CD4-positive, CD25-positive, alpha-beta regulatory T cell (primary cell): ENCODE measurements at regions not wholly inside any gene's neighbourhood (a gene's known extent, or its start where the extent isn't known, plus 50 kb on each side); places are given as distances from the start of the nearest gene placed in this dataset.
"Not testable (repeated sequence)": the region's sequence is repeated elsewhere in the genome, so short reads cannot be mapped to it uniquely, and the experiment has no call there.

Experiments used
- ATAC-seq, 2 donors: fragments of 150-1000 bp; cut with Tn5 transposase; one replicate each; pipeline ENCODE4 v1.10.0; 2021; ENCODE audit warnings: low read depth in 2 of 2, moderate number of reproducible peaks in 2 of 2, moderate library complexity in 1 of 2
- DNase-seq, 3 donors: peaks; one replicate each; pipeline versions ENCODE4 v3.0.0 to v3.0.0-alpha.2; 2012 to 2022; ENCODE audit warnings: mixed read lengths in 1 of 3
- H3K27ac ChIP-seq: one replicate; pipeline ENCODE4 v1.7.0; 2013; ENCODE audit warnings: mild to moderate bottlenecking, low read length; ENCODE audit not compliant: insufficient read depth, poor library complexity, severe bottlenecking
- H3K27me3 ChIP-seq: one replicate; pipeline ENCODE4 v1.7.0; 2013; ENCODE audit warnings: low read length; ENCODE audit not compliant: control insufficient read depth, insufficient read depth
- H3K36me3 ChIP-seq: one replicate; pipeline ENCODE4 v1.7.0; 2013; ENCODE audit warnings: mild to moderate bottlenecking, low read length, moderate library complexity; ENCODE audit not compliant: control insufficient read depth, insufficient read depth
- H3K4me1 ChIP-seq: 2 replicates; pipeline ENCODE4 v1.7.0; 2013; ENCODE audit warnings: mild to moderate bottlenecking, low read length; ENCODE audit not compliant: insufficient read depth, control insufficient read depth, poor library complexity, severe bottlenecking
- H3K4me3 ChIP-seq: one replicate; pipeline ENCODE4 v1.7.0; 2013; ENCODE audit warnings: low read depth, mild to moderate bottlenecking, low read length, moderate library complexity
- H3K9me3 ChIP-seq, 2 experiments: 1 replicate in 1 of 2; 2 replicates in 1 of 2; pipeline ENCODE4 v1.7.0; 2013; ENCODE audit warnings: low read length in 2 of 2, mild to moderate bottlenecking in 1 of 2, moderate library complexity in 1 of 2; ENCODE audit not compliant: control insufficient read depth in 2 of 2
- H3K27ac Mint-ChIP-seq, 3 donors: one replicate each; pipeline ENCODE4 v1.8.0; 2020 to 2022; ENCODE audit warnings: mild to moderate bottlenecking in 3 of 3, mixed read lengths in 3 of 3, moderate library complexity in 2 of 3
- H3K27me3 Mint-ChIP-seq: one replicate; pipeline ENCODE4 v1.8.0; 2022; ENCODE audit warnings: mild to moderate bottlenecking, mixed read lengths
- H3K36me3 Mint-ChIP-seq: one replicate; pipeline ENCODE4 v1.8.0; 2020; ENCODE audit warnings: mixed read lengths
- H3K4me1 Mint-ChIP-seq, 4 donors: one replicate each; pipeline ENCODE4 v1.8.0; 2020 to 2022; ENCODE audit warnings: mixed read lengths in 4 of 4, mild to moderate bottlenecking in 1 of 4
- H3K4me3 Mint-ChIP-seq, 4 donors: one replicate each; pipeline ENCODE4 v1.8.0; 2020 to 2022; ENCODE audit warnings: mild to moderate bottlenecking in 4 of 4, mixed read lengths in 4 of 4, moderate library complexity in 3 of 4
- H3K9me3 Mint-ChIP-seq, 7 donors: one replicate each; pipeline ENCODE4 v1.8.0; 2020 to 2022; ENCODE audit warnings: mixed read lengths in 7 of 7, mild to moderate bottlenecking in 3 of 7, moderate library complexity in 2 of 7

DNA sequence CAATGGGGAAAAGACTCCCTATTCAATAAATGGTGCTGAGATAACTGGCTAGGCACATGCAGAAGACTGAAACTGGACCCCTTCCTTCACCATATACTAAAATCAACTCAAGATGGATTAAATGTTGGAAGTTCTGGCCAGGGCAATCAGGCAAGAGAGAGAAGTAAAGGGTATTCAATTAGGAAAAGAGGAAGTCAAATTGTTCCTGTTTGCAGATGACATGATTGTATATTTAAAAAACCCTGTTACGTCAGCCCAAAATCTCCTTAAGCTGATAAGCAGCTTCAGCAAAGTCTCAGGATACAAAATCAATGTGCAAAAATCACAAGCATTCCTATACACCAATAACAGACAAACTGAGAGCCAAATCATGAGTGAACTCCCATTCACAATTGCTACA, 1739.4 kb downstream of the PCDH9 start:
- H3K36me3 ChIP-seq, H3K27me3 ChIP-seq, H3K27ac Mint-ChIP-seq, H3K4me1 ChIP-seq, H3K4me3 Mint-ChIP-seq, H3K4me3 ChIP-seq, ATAC-seq, H3K9me3 ChIP-seq, H3K4me1 Mint-ChIP-seq, H3K36me3 Mint-ChIP-seq, DNase-seq, H3K27ac ChIP-seq, H3K27me3 Mint-ChIP-seq: not testable (repeated sequence)
- peaks cover 0 to 51% (median 9%) of the 10 kb centered on the region in 7 donors for H3K9me3 Mint-ChIP-seq

DNA sequence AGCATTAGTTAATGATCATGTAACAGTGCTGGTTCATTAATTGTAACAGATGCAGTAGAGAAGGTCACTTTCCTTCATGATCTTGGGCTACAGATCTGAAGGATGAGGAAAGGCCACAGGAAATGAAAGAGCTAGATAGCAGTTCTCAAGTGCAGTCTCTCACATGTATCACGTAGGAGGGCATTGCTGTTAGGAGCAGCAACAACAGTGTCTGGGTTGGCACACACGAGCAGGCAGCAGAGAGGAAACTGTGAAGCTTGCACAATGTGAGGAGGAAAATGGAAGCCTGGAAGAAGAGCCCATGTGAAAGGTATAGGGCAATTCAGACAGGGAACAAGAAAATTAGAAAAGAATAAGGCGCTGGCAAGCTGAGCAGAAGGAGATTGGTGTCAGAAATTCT, 1741.5 kb downstream of the PCDH9 start:
- DNase-seq, result no peak
- Histone ChIP-seq H3K9me3 (peaks cover 0 to 2% of the 10 kb centered on the region in 2 experiments), H3K36me3 (no peaks in the 10 kb centered on the region), H3K27ac (no peak overlapping the region), H3K4me3 (no peak overlapping the region), H3K27me3 (no peaks in the 10 kb centered on the region), H3K4me1 (no peaks in the 10 kb centered on the region)
- Mint-ChIP-seq H3K27me3 (no peaks in the 10 kb centered on the region), H3K4me3 (no peak overlapping the region), H3K9me3 (peaks cover 0 to 55% (median 8%) of the 10 kb centered on the region in 7 donors), H3K27ac (no peak overlapping the region), H3K36me3 (no peaks in the 10 kb centered on the region), H3K4me1 (no peaks in the 10 kb centered on the region)
- ATAC-seq, result no peak

DNA sequence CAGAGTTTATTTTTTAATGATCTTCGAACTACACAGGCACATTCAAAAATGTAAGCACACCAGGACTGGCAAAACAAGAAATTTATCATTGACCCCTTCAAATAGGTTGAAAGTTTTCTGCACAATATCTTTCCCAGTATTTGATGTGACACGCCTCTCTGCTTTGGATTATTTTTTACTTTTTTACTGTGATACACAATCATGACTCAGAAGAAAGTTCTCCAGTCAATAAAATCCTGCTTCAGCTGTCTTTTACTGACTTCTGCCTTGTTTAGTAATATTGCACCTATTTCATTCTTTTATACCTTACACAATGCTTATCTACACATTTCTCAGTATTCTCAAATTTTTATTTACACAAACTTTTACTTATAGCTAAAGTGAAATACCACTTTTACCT, 1750.4 kb downstream of the PCDH9 start:
- no peak overlapping the region for H3K27ac ChIP-seq
- H3K36me3 Mint-ChIP-seq, result no peaks in the 10 kb centered on the region
- no peak for ATAC-seq
- H3K27ac Mint-ChIP-seq, result no peak overlapping the region
- no peak overlapping the region for H3K4me3 ChIP-seq
- H3K27me3 Mint-ChIP-seq, result no peaks in the 10 kb centered on the region
- no peak overlapping the region for H3K4me3 Mint-ChIP-seq
- DNase-seq, result no peak
- no peaks in the 10 kb centered on the region for H3K36me3 ChIP-seq
- H3K27me3 ChIP-seq, result no peaks in the 10 kb centered on the region
- no peaks in the 10 kb centered on the region for H3K4me1 ChIP-seq
- peaks cover 3 to 8% of the 10 kb centered on the region in 2 experiments for H3K9me3 ChIP-seq
- peaks cover 0 to 24% (median 4%) of the 10 kb centered on the region in 7 donors for H3K9me3 Mint-ChIP-seq
- no peaks in the 10 kb centered on the region for H3K4me1 Mint-ChIP-seq

DNA sequence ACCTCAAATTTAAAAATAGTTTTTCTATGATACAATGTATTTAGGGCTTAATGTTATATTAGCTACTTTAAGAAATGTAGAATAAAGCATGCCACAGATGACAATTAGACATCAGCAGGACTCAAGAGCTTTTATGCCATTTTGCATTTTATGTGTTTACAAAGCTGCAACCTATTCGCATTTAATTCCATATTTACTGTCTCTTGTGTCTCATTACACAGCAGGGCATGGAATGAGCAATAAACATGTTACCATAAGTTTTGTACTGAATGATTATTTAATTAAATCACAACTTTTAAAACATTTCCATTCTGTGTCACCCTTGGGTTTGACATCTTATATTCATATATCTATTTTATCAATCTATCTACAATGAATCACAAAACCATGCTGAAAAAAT, 1756.9 kb downstream of the PCDH9 start:
- Mint-ChIP-seq H3K4me3 (no peak overlapping the region), H3K27me3 (no peaks in the 10 kb centered on the region), H3K36me3 (no peaks in the 10 kb centered on the region), H3K27ac (no peak overlapping the region), H3K9me3 (peaks cover 0 to 36% (median 3%) of the 10 kb centered on the region in 7 donors), H3K4me1 (no peaks in the 10 kb centered on the region)
- ATAC-seq (no peak), DNase-seq (no peak)
- no peaks in the 10 kb centered on the region for H3K9me3 ChIP-seq
- no peaks in the 10 kb centered on the region for H3K4me1 ChIP-seq
- no peaks in the 10 kb centered on the region for H3K36me3 ChIP-seq
- H3K4me3 ChIP-seq, result no peak overlapping the region
- no peak overlapping the region for H3K27ac ChIP-seq
- H3K27me3 ChIP-seq, result no peaks in the 10 kb centered on the region

DNA sequence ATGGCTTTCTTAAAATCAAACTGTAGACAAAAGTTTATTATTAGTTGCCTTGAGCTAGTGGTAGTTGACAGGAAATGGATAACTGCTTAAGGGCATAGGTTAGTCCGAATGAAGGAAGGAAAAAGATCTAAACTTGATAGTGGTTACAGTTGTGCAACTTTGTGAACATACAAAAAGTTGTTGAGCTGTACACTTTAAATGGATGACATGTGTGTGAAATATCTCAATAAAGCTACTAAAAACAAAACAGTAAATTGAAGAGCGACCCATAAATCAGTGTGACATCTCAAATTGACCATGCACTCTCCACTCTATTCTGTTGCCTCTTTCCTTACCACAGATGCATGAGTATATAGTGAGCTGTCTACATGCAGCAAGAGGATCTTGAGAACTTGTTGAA, 1757.8 kb downstream of the PCDH9 start:
- H3K27ac ChIP-seq, result no peak overlapping the region
- no peaks in the 10 kb centered on the region for H3K36me3 ChIP-seq
- Mint-ChIP-seq H3K4me3 (no peak overlapping the region), H3K27me3 (no peaks in the 10 kb centered on the region), H3K4me1 (no peaks in the 10 kb centered on the region), H3K27ac (no peak overlapping the region), H3K36me3 (no peaks in the 10 kb centered on the region), H3K9me3 (peaks cover 0 to 36% (median 3%) of the 10 kb centered on the region in 7 donors)
- H3K4me3 ChIP-seq, result no peak overlapping the region
- ATAC-seq (no peak), DNase-seq (no peak)
- no peaks in the 10 kb centered on the region for H3K9me3 ChIP-seq
- no peaks in the 10 kb centered on the region for H3K27me3 ChIP-seq
- no peaks in the 10 kb centered on the region for H3K4me1 ChIP-seq

DNA sequence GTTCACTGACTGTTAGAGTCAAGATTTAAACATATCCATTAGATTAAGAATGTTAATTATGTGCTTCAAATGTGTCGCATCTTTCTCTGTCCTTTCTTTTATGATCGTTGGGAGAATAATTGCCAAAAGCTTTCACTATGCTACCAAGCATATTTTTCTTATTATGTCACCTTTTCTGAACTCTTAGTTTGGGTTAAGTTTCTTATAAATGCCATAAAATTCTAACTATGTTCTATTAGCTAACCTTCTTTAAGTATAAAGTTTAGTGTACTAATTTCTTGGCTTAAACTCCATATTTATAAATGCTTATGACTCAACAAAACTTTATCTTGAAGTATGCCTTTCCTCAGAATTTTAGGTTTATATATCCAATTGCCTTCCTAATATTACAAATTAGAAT, 1759.4 kb downstream of the PCDH9 start:
- Mint-ChIP-seq H3K4me3 (no peak overlapping the region), H3K4me1 (no peaks in the 10 kb centered on the region), H3K27ac (no peak overlapping the region), H3K9me3 (peaks cover 2 to 42% (median 6%) of the 10 kb centered on the region in 7 donors), H3K27me3 (no peaks in the 10 kb centered on the region), H3K36me3 (no peaks in the 10 kb centered on the region)
- Histone ChIP-seq H3K36me3 (no peaks in the 10 kb centered on the region), H3K27ac (no peak overlapping the region), H3K4me1 (no peaks in the 10 kb centered on the region), H3K4me3 (no peak overlapping the region), H3K9me3 (peaks cover 0 to 7% of the 10 kb centered on the region in 2 experiments), H3K27me3 (no peaks in the 10 kb centered on the region)
- DNase-seq (no peak), ATAC-seq (no peak)

DNA sequence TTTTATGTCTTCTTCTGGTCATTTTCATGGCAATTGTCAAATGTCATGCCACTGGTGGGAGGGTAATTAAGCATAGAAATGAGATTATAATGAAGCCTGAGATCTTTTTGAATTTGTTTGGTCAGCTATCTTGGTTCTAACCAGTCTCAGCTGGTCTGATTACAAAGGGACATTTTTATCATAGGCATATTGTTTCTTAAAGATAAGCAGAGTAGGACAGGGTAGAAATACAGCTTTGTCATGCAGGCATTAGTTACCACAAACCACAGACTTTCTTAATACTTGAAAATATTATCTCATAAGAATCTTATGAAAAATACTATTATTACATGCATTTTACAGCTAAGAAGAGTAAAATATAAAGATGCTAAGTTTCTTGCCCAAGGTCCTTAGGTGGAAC, 1761.5 kb downstream of the PCDH9 start:
- Mint-ChIP-seq H3K36me3 (no peaks in the 10 kb centered on the region), H3K27ac (no peak overlapping the region), H3K27me3 (no peaks in the 10 kb centered on the region), H3K4me1 (no peaks in the 10 kb centered on the region), H3K4me3 (no peak overlapping the region), H3K9me3 (peaks cover 6 to 51% (median 10%) of the 10 kb centered on the region in 7 donors)
- Histone ChIP-seq H3K36me3 (no peaks in the 10 kb centered on the region), H3K27ac (no peak overlapping the region), H3K4me3 (no peak overlapping the region), H3K9me3 (peaks cover 0 to 7% of the 10 kb centered on the region in 2 experiments), H3K27me3 (no peaks in the 10 kb centered on the region), H3K4me1 (no peaks in the 10 kb centered on the region)
- DNase-seq (no peak), ATAC-seq (no peak)

DNA sequence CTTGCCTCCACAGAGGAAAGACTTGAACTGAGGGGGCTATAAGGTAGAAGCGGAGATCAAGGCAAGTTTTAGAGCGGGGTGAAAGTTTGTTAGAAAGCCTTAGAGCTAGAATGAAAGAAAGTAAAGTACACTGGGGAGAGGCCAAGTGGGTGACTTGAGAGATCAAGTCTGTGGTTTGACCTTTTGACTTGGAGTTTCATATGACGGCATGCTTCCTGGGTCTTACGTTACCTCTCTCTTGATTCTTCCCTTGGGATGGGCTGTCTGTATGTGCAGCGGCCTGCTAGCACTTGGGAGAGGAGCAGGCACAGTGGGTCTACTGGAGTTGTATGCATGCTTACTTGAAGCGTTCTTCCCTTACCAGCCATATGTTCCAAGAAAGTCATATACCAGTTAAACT, 1768.5 kb downstream of the PCDH9 start:
- no peaks in the 10 kb centered on the region for H3K4me1 ChIP-seq
- Mint-ChIP-seq H3K27ac (no peak overlapping the region), H3K4me1 (no peaks in the 10 kb centered on the region), H3K36me3 (no peaks in the 10 kb centered on the region), H3K27me3 (no peaks in the 10 kb centered on the region), H3K4me3 (no peak overlapping the region), H3K9me3 (peaks cover 4 to 40% (median 11%) of the 10 kb centered on the region in 7 donors)
- DNase-seq, result no peak
- H3K27me3 ChIP-seq, result no peaks in the 10 kb centered on the region
- H3K4me3 ChIP-seq, result no peak overlapping the region
- no peaks in the 10 kb centered on the region for H3K36me3 ChIP-seq
- H3K27ac ChIP-seq, result no peak overlapping the region
- H3K9me3 ChIP-seq, result peaks cover 0 to 8% of the 10 kb centered on the region in 2 experiments
- no peak for ATAC-seq
